Stimulated activated CD4-positive, alpha-beta T cell treated with anti-CD3 and anti-CD28 coated beads, Interleukin-15, amount 100 ng/mL, for 1 hour (primary cell): ENCODE measurements at regions not wholly inside any gene's neighbourhood (a gene's known extent, or its start where the extent isn't known, plus 50 kb on each side); places are given as distances from the start of the nearest gene placed in this dataset.
"Not testable (repeated sequence)": the region's sequence is repeated elsewhere in the genome, so short reads cannot be mapped to it uniquely, and the experiment has no call there.

Experiments used
- DNase-seq, 2 donors: peaks; one replicate each; pipeline ENCODE4 v3.0.0-alpha.2; 2020; ENCODE audit warnings: low read depth in 1 of 2, low spot score in 1 of 2

GRCh38 chr3:10653866-10654611 lies 148.7 kb upstream of the ATP2B2 start:
- DNase-seq = no peak

- no peak for DNase-seq
These were observed 149.7 kb upstream of the ATP2B2 start for GRCh38 chr3:10655105-10655504.

- DNase-seq = not testable (repeated sequence)
These were observed 152.0 kb upstream of the ATP2B2 start for GRCh38 chr3:10657339-10657738.

- DNase-seq = no peak
These were observed 150.4 kb upstream of the SLC6A11 start for GRCh38 chr3:10665592-10665991.

- DNase-seq = no peak
These were observed 149.4 kb upstream of the SLC6A11 start for GRCh38 chr3:10666621-10667020.

- DNase-seq = no peak
These were observed 148.8 kb upstream of the SLC6A11 start for GRCh38 chr3:10667269-10667668.

GRCh38 chr3:10667901-10668476 lies 148.0 kb upstream of the SLC6A11 start:
- DNase-seq = no peak

GRCh38 chr3:10669490-10670048 lies 146.5 kb upstream of the SLC6A11 start:
- no peak for DNase-seq

GRCh38 chr3:10672422-10672821 lies 143.6 kb upstream of the SLC6A11 start:
- no peak for DNase-seq

- no peak for DNase-seq
These were observed 141.4 kb upstream of the SLC6A11 start for GRCh38 chr3:10674578-10674977.

GRCh38 chr3:10676905-10677304 lies 139.1 kb upstream of the SLC6A11 start:
- no peak for DNase-seq

GRCh38 chr3:10678796-10679376 lies 137.1 kb upstream of the SLC6A11 start:
- DNase-seq = no peak

GRCh38 chr3:10680796-10681195 lies 135.2 kb upstream of the SLC6A11 start:
- DNase-seq = no peak

GRCh38 chr3:10682692-10683091 lies 133.3 kb upstream of the SLC6A11 start:
- DNase-seq = no peak

- DNase-seq = no peak
These were observed 132.9 kb upstream of the SLC6A11 start for GRCh38 chr3:10683106-10683505.

GRCh38 chr3:10688126-10688525 lies 127.9 kb upstream of the SLC6A11 start:
- no peak for DNase-seq

- DNase-seq = no peak
These were observed 127.4 kb upstream of the SLC6A11 start for GRCh38 chr3:10688548-10689172.

- no peak for DNase-seq
These were observed 123.9 kb upstream of the SLC6A11 start for GRCh38 chr3:10692039-10692622.

GRCh38 chr3:10693457-10693856 lies 122.6 kb upstream of the SLC6A11 start:
- no peak for DNase-seq

GRCh38 chr3:10694179-10694578 lies 121.8 kb upstream of the SLC6A11 start:
- no peak for DNase-seq

GRCh38 chr3:10695186-10695585 lies 120.8 kb upstream of the SLC6A11 start:
- not testable (repeated sequence) for DNase-seq
